ENCODE measurements at regions not wholly inside any gene's neighbourhood (a gene's known extent, or its start where the extent isn't known, plus 50 kb on each side); places are given as distances from the start of the nearest gene placed in this dataset.

- no peaks in the 10 kb centered on the region for H3K9me3 ChIP-seq (ENCODE audit: insufficient read depth, low read depth)
- no peak overlapping the region for H2AFZ ChIP-seq
- ChIA-PET POLR2A (ENCODE audit: unreplicated experiment) (interaction anchor here (0.6 kb wide), 1 partner anchor 74 kb away, joined by 7 read pairs; no protein-coding TSS in a partner anchor), CTCF (interaction anchor here (0.7 kb wide), 1 partner anchor 312 kb away, joined by 4 read pairs; no protein-coding TSS in a partner anchor)
- intact Hi-C loops (cut with micrococcal nuclease; ENCODE audit: unreplicated experiment) = no loop called here
- no peak for DNase-seq
- no peaks in the 10 kb centered on the region for H3K27me3 ChIP-seq (ENCODE audit: insufficient read depth, low read depth)
- no peaks in the 10 kb centered on the region for H4K20me1 ChIP-seq (ENCODE audit: insufficient read depth)
- H3K9me2 ChIP-seq (ENCODE audit: insufficient read depth) = no peaks in the 10 kb centered on the region
- TF ChIP-seq CTCF (conservative IDR thresholded peaks at IDR 0.05) = no peak
- no peaks in the 10 kb centered on the region for H3F3A ChIP-seq (ENCODE audit: insufficient read depth, low read depth)
- H3K79me2 ChIP-seq (ENCODE audit: low read depth) = no peaks in the 10 kb centered on the region
- H3K4me3 ChIP-seq = no peak overlapping the region
- no peaks in the 10 kb centered on the region for H3K36me3 ChIP-seq (ENCODE audit: low read depth)
- no peaks in the 10 kb centered on the region for H3K4me1 ChIP-seq (replicated peaks; ENCODE audit: insufficient read depth)
- no peak overlapping the region for H3K4me2 ChIP-seq
- BruUV-seq (replicated peaks) = no TSS peak
- no peak overlapping the region for H3K27ac ChIP-seq
Observed at GRCh38 chr10:52966904-52967303, 194.3 kb upstream of the MBL2 start.

GRCh38 chr10:52965938-52966401 lies 193.4 kb upstream of the MBL2 start:
- POLR2A ChIA-PET (ENCODE audit: unreplicated experiment) = no interaction called here
- Histone ChIP-seq H3K27ac (no peak overlapping the region), H3K79me2 (ENCODE audit: low read depth) (no peaks in the 10 kb centered on the region), H3K9me2 (ENCODE audit: insufficient read depth) (no peaks in the 10 kb centered on the region), H3K4me2 (no peak overlapping the region), H4K20me1 (ENCODE audit: insufficient read depth) (no peaks in the 10 kb centered on the region), H3F3A (ENCODE audit: insufficient read depth, low read depth) (no peaks in the 10 kb centered on the region), H3K36me3 (ENCODE audit: low read depth) (no peaks in the 10 kb centered on the region), H3K4me1 (replicated peaks; ENCODE audit: insufficient read depth) (no peaks in the 10 kb centered on the region), H3K4me3 (no peak overlapping the region), H3K27me3 (ENCODE audit: insufficient read depth, low read depth) (no peaks in the 10 kb centered on the region), H2AFZ (no peak overlapping the region), H3K9me3 (ENCODE audit: insufficient read depth, low read depth) (no peaks in the 10 kb centered on the region)
- TF ChIP-seq CTCF (conservative IDR thresholded peaks at IDR 0.05) (no peak), EZH2 (IDR thresholded peaks at IDR 0.05; ENCODE audit: low read depth) (no peak)
- CTCF ChIA-PET = interaction anchor here (0.6 kb wide), 1 partner anchor 80 kb away, joined by 4 read pairs; no protein-coding TSS in a partner anchor
- no peak for DNase-seq
- BruUV-seq (replicated peaks) = no TSS peak
- intact Hi-C loops (cut with micrococcal nuclease; ENCODE audit: unreplicated experiment) = no loop called here

- no peaks in the 10 kb centered on the region for H3K27me3 ChIP-seq (ENCODE audit: insufficient read depth, low read depth)
- no peaks in the 10 kb centered on the region for H3K4me1 ChIP-seq (replicated peaks; ENCODE audit: insufficient read depth)
- no peak for TF ChIP-seq CTCF (conservative IDR thresholded peaks at IDR 0.05)
- TF ChIP-seq EZH2 (IDR thresholded peaks at IDR 0.05; ENCODE audit: low read depth) = no peak
- H3K9me2 ChIP-seq (ENCODE audit: insufficient read depth) = no peaks in the 10 kb centered on the region
- CTCF ChIA-PET = interaction anchor here (0.6 kb wide), 1 partner anchor 80 kb away, joined by 4 read pairs; no protein-coding TSS in a partner anchor
- H3K4me2 ChIP-seq = no peak overlapping the region
- H3K79me2 ChIP-seq (ENCODE audit: low read depth) = no peaks in the 10 kb centered on the region
- no peak overlapping the region for H2AFZ ChIP-seq
- H3K9me3 ChIP-seq (ENCODE audit: insufficient read depth, low read depth) = no peaks in the 10 kb centered on the region
- H3K4me3 ChIP-seq = no peak overlapping the region
- H3K36me3 ChIP-seq (ENCODE audit: low read depth) = no peaks in the 10 kb centered on the region
- no peaks in the 10 kb centered on the region for H3F3A ChIP-seq (ENCODE audit: insufficient read depth, low read depth)
- POLR2A ChIA-PET (ENCODE audit: unreplicated experiment) = no interaction called here
- intact Hi-C loops (cut with micrococcal nuclease; ENCODE audit: unreplicated experiment) = no loop called here
- H3K27ac ChIP-seq = no peak overlapping the region
- no TSS peak for BruUV-seq (replicated peaks)
- H4K20me1 ChIP-seq (ENCODE audit: insufficient read depth) = no peaks in the 10 kb centered on the region
- no peak for DNase-seq
Observed at GRCh38 chr10:52965509-52965908, 192.9 kb upstream of the MBL2 start.
